Stimulated activated CD8-positive, alpha-beta memory T cell treated with anti-CD3 and anti-CD28 coated beads, Interleukin-4, amount 100 ng/mL, for 24 hours (primary cell): ENCODE measurements at regions not wholly inside any gene's neighbourhood (a gene's known extent, or its start where the extent isn't known, plus 50 kb on each side); places are given as distances from the start of the nearest gene placed in this dataset.
"Not testable (repeated sequence)": the region's sequence is repeated elsewhere in the genome, so short reads cannot be mapped to it uniquely, and the experiment has no call there.

Experiments used
- DNase-seq: peaks from one replicate; pipeline ENCODE4 v3.0.0-alpha.2; 2020; ENCODE audit warnings: low read depth

DNA sequence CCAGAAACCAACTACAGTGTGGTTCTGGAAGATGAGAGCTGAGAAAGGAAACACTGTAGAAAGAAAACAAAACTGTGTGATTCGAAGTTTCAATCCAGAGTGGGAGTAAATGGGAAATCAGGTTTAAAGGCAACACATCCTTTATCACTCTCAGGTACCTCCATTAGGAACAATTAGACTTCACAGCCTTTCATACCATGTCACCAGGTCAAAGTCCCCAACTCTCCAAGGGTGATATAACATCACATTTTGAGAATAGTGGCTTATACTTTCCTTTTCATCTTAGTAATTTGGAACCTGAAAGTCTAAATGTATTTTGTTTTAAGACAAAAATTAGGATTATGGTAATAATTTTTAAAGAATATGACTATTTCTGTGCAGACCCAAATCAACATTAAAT lies 194.9 kb upstream of the WWC1 start:
- no peak for DNase-seq

DNA sequence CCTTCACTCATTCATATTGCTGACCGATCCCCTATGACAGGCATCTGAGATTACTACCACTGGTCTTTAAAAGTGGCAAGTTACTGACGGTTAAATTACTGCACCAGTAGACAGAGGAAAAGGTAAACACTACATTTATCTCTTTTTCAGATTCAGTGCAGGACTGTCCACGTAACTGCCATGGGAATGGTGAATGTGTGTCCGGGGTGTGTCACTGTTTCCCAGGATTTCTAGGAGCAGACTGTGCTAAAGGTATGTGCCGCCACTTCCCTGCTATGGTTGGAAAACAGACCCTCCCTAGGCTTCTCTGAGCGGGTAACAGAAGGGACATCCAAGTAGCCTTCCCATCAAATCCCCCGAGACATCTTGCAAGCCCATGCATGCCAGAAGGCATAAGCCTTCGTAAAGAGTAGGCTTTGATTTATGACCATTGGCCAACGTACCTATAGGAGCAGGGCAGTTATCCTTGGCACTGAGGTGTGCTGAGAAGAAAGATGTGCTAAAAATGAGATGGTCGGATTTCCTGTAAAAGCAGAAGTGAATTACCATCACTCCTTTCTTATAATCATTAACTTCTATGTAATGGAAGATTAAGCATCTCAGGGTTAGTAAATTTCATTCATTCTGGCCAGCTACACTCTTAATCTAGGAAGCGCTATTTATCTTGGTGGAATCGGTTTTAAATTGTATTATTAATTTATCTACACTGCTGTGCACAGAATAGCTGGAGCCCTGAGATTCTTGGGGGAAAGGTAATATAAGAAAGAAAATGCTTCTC lies 193.4 kb upstream of the WWC1 start:
- DNase-seq = no peak

DNA sequence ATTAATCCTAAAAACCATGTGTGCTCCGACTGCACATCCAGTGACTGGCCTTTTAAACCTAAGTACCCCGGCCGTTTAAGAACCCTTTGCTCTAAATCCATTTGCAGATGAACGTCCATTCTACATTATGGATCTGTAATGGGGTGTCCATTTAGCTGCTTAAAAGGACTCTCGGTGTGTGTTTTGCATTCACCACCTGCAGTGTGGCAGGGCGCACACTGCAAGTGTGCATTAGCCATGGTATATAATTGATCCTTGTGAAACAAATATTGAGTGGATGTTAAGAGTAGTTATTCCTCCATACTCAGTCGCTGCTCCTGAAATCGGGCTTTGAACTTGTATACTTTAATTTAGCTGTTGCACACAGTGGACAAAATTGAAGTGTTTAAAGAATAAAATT lies 190.1 kb upstream of the WWC1 start:
- no peak for DNase-seq

DNA sequence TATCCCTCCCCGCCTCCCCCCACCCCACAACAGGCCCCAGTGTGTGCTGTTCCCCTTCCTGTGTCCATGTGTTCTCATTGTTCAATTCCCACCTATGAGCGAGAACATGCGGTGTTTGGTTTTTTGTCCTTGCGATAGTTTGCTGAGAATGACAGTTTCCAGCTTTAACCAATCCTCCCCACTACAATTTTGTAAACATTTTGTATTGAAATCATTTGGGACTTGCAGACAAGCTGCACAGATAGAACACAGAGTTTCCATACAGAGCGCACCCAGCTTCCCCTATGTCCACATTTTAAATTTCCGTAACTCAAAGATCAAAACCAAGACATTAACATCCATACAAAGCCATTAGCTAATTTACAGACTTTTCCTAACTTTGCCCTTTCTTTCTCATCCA lies 188.4 kb upstream of the WWC1 start:
- DNase-seq = not testable (repeated sequence)

DNA sequence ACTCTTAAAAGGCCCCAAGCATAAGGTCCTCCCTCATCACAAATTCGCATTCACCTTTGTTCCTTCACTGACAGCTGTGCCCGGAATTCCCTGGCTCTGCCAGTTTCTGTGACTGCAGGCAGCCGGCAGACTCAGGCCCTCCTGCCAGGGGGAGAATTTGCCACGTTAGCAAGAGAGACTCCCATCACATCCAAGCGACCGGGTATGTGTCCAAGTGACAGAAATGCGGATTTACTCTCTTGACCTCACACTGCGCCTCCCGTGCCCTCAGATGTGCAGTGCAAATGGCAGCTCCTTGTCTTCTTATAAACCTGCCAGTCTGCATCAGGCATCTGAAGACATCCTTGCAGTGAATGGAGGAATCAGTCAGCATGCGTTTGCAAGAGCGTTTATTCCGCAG lies 187.1 kb upstream of the WWC1 start:
- no peak for DNase-seq

DNA sequence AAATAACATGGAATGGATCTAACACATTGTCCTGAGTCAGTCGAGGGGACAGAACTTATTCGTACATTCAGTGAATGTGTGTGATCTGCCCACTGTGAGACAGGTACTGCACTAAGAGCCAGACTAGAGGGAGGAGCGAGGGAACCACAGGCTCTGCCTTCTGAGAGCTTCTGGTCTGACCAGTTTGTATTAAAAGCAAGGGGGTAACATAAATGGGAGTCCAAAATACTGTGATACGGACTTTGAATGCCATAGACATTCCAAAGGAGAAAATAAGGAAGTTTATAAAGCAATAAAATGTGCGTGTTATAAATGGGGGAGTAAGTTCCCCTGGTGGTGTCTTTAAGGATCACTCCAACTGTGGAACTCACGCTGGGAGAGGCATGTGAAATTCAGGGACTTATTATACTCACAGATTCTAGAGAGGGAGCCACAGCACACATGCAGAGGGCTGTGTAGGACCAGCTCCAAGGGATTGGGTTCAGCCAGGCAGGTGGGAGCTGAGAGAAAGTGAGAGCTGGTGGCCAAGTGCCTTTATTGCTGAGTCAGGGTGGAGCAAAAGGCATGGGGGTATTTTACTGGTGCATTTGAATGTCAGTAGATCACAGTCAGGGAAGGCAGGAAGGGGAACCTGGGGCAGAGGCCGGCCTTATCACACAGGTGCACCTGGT lies 186.5 kb upstream of the WWC1 start:
- no peak for DNase-seq

DNA sequence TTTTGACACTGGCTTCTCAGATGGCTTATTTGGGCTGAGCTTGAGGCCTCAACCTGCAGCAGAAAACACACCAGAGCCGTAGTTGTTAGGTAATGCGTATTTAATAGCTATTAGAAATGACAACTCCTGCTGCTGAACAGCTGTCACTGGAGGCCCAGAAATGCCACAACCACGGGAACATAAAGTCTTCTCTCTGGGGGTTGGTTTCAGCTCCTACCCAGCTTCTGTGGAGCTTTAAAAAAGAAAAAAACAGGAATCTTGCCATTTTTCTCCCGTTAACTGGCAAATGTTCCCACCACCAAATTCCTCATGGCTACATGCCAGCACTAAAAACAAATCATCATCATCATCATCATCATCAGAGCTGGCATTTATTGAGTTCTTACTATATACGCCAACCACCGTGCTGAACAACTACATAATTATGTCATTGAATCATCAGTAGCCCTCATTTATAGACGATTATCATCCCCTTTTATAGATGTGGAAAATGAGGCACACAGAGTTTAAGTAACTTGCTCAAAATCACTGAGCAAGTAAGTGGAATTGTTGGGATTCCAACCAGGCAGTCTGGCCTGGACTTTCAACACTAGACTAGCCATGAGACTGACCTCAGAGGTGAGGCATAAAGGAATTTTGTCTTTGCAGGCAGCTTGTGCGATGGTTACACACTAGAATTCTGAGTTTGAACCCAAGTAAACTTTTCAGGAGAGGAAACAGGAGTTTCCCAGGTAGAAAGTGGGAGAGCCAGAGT lies 185.3 kb upstream of the WWC1 start:
- DNase-seq = no peak

DNA sequence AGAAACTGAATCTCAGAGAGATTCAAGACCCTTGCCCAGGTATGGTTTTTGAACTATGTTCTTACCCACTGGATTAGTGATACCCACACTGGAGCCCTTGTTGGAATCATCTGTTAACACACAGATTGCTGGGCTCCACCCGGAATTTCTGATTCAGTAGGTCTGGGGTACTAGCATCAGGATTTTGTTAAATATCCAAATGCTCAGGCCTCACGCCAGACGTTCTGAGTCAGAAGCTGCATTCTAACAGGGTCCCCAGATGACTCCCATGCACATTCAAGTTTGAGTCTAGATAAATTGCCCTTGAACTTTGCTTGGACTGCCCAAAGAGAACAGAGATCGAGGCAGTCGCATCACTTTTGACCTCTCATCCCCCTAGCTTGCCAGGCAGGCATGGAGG lies 182.0 kb upstream of the WWC1 start:
- DNase-seq = no peak

DNA sequence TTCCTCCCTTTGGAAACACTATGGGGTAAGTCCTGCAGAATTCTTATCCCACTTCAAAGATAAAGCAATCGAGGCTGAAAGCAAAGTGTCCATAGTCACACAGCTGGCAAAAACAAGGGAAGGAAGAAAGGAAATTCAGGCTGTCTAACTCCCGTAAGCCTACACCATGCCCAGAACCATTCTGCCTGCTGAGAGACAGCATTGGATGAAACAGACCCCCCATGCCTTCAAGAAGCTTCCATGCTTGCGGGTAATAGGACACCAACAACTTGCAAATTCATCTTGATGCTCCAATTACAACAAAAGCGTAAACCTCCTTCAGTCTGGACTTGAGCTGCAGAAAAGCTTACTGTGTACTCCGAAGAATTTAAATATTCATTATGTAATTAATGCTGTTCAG lies 181.1 kb upstream of the WWC1 start:
- no peak for DNase-seq

DNA sequence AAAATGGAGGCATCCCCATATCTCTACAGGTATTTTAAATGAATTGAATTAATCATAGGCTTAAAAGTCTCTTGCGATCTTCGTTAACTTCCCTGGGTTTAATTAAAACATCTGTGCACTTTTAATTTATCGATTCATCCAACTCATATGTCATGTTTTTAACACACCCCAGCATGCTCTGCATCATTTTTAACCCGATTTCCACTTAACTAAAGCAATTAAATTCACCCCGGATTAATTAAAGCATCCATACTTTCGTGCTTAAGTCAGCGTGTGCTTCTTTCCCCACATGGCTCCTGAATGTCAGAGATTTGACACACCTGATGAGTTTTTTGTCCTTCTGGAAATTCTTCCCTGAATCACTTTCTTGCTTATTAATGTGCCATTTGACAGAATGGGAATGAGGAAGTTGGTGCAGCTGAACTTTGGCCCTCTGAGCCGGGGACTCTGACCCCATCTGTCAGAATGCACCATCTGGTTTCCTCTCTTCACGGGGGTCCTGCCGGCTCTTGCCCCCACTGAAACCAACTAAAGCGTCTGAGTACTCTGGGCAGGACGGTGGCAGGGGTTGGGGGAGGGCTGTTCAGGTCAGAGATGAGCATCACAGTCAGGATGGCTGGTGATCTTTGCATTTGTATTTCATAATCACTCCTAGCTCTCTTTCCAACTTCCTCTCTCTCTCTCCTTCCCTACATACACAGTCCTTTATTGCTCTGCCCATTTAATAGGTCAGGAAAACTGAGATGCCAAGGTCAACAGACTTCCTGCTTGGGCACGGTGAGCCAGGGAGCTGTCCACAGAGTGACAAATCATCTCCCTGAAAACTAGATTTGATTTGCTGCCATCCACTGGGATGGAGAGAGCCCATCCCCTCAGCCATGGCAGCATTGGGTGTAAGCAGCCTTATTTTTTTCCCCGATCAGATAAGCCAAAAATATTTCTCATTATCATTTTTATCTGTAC lies 180.3 kb upstream of the WWC1 start:
- DNase-seq = no peak

DNA sequence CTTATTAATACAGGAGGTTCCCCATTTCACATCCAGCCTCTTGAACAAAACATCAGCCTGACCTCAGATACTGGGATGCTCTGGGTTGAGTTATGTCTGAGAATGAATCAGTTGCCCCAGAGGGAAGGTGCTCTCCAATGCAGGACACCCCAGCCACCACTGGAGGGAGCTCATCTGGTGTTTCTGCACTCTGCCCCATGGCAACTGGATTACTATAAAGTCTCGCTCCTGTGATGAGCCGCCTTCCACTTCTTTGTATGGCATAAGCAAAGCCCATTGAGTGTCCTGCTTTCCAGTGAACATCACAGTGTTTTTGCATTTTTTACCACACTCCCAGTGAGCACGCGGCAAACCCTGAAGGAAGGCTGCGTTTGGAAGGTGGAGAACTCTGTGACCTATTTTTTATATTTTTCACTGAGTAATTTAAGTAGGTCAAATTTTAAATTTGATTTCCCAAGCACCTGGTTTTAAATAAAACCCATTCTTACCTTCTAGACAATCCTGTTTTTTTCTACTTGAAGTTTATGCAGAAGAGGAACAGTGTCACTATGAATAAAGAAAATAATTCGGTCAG lies 176.9 kb upstream of the WWC1 start:
- DNase-seq = peak; percentile 12

DNA sequence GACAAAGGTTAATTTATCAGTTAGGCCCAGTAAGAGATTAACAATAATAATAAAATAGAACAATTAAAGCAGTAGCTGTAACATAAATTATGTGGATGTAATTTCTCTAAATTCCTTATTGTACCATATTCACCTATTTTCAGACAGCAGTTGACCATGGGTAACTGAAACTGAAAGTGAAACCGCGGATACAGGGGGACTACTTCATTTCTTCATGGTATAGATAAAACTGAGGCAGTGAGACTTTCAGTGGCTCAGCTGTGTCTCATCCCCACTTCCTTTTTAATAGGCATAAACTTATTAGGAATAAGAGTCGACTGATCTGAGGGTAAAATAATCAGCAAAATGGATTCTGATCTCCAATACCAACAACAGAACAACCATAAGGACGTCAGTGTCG lies 174.0 kb upstream of the WWC1 start:
- DNase-seq = no peak

DNA sequence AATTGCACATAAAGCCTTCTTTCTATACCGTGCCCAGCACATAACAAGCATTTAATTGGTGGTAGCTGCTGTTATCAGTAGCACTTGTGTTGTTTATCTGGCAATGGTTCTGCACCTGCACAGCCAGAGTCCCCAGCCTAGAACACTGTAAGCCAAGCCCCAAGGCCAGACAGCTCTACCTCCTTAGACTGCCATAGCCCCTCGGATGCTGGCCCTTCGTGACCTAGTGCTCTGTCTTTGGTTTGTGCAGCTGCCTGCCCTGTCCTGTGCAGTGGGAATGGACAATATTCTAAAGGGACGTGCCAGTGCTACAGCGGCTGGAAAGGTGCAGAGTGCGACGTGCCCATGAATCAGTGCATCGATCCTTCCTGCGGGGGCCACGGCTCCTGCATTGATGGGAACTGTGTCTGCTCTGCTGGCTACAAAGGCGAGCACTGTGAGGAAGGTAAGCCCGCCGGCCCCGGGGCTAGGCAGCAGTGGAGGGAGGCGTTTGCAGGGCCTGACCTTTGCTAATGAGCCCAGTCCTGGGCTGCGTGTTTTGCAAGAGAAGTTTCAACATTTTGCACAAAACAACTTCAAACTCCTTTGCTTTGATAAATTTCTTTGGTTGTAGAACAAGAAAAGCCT lies 173.3 kb upstream of the WWC1 start:
- no peak for DNase-seq

DNA sequence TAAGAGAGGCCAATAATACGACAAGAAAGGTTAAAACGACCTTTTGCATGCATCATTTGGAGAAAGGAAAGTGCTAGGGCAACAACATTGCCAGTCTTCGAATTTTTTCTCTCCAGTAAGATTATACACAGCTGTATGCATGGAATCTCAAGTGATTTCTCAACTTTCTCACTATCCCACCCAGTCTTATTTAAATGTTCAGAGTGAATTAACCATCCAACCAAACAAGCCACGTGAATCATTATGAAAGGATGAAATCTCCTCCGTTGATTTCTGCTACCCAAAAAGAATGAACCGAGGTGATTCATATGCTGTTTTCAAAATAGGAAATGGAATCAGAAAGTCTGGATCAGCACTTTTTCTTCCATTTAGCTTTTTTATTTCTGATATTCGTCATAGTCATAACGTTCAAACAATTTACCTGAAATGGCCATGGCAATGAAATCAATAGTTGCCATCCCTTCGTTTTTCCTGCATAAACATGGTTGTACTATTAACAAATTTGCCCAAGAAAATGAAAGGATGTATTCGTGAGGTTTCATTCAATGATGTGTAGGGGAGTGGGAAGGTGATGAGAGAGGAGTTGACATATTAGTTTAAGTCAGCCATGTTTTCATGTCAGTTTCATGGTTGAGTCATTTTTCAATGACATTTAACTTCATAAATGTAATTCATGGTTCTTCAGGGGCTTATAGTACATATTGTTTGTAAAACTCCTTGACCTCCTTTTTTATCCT lies 170.9 kb upstream of the WWC1 start:
- no peak for DNase-seq

DNA sequence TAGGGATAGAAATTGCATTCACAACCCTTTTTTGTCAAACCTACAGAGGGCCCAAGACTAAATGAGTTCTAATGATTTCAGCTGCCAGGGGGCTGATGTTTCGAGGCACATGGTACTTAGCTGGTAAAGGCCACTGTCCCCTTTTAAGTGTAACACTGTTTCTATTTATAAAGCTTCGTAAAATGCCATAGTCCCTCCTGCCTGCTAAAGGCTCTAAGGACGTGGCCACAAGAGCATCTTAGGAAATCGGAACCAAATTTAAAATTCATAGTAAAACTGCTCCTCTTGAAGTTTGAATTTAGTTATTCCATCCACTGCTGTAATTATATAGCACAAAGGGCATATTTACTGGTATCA lies 170.3 kb upstream of the WWC1 start:
- no peak for DNase-seq

DNA sequence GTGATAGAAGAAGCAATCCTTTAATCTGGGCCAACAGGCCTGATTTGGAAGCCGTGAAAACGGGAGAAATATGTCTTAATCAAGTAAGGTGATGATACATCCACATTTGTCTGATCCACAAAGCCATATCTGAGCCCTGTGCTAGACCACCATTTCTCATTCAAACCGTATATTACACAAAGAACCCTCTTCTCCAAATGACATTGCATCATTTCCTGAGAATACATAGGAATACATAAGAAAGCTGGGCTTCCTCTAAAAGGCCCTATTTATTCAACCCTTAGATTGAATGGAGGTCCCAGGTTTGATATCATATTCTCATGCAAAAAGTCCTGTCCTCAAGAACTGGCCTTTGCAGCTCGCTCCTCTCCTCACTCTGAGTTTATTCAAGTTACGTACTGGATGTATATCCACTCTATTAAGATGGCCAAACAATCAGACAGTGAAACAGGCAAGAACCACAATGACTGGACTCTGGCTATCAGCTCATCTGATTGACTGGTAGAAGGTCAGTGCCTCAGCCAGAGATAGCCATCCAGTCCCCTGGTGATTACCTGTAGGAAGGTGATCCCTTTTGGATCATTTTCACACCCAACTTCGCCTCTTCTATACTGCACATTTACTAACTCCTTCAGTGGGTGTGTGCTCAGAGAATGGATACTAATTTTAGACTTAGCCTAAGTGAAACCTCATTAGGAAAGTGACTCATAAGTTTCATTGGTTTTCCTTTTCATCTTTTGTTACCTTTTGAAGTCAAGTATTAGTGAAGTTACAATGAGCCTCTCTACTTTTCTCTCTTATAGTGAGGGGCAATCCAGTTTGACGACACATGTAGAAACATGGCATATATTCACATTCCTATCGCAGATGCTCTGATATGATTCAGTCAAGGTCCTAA lies 167.6 kb upstream of the WWC1 start:
- no peak for DNase-seq

DNA sequence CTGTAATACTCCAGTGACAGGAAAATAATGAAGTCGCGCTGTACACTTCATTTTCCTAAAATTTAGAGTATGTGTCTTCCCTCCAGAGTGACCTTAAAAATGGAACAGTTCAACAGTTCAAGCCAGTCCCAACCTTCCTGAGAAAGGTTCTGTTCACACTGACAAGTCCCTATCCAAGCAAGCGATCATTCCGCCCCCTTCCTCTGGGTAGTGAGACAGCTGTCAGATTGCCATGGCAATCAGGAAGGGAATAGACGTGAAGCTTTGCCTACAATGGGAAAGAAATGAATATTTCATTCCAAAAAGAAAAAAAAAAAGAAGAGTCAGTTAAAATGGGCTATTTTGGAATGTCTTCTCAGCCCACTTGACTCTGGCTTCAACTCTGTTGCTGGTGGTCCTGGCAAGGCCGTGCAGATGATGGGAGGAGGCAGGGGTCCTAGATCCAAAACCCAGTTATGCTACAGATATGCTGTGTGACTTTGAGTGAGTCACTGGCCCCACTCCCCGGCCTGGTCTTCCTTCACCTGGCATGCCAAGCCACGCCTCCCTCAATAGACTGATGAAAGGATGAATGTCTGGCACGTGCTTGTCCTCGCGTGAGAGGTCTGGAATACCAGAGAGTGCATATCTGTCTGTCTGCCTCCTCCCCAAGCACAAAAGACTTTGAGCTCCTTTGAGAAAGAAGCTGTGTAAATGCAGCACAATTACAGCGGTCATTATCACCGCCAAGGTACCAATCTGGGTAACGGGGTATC lies 165.8 kb upstream of the WWC1 start:
- no peak for DNase-seq

DNA sequence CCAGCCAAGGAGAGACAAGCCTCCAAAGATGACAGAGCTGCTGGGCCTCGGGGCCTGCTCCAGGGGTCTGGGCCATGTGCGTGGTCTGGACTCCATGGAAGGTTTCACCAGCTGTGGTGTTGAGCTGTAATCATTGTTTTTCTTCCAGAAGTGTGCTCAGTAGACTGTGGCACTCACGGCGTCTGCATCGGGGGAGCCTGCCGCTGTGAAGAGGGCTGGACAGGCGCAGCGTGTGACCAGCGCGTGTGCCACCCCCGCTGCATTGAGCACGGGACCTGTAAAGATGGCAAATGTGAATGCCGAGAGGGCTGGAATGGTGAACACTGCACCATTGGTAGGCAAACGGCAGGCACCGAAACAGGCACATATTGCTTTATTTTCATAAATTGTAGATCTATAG lies 164.8 kb upstream of the WWC1 start:
- DNase-seq = no peak

DNA sequence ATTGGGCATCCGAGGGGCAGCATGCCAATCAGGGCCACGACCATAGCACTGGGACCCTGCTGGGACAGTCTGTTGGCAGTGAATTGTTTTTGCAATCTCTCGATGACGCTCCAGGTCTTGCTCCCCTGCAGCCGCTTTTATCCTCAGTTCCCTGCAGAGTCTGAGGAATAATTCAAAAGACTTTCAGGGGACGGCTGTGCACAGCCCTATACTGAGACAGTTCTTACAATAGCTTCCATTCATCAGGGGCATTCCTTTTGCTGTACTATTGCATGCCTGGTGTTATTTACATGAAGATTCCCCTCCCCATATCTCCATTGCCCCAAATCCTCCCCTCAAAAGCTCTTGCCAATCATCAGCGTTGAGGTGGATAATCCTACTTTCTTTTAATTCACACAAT lies 163.3 kb upstream of the WWC1 start:
- no peak for DNase-seq
